GM12878 (cell line): ENCODE measurements at regions not wholly inside any gene's neighbourhood (a gene's known extent, or its start where the extent isn't known, plus 50 kb on each side); places are given as distances from the start of the nearest gene placed in this dataset.
"Not testable (repeated sequence)": the region's sequence is repeated elsewhere in the genome, so short reads cannot be mapped to it uniquely, and the experiment has no call there.

ENCODE experiments used
- ATAC-seq: fragments of 200-7000 bp; cut with Tn5 transposase; 3 replicates; pipeline ENCODE4 v1.9.1; 2020; ENCODE audit warnings: mild to moderate bottlenecking, moderate library complexity
- BruUV-seq: library from RNA; stranded (reverse); fragments of 400-500 nt; replicated peaks from 2 replicates; lab custom pipeline; 2021; lab: Mats Ljungman, UMichigan
- CTCF ChIA-PET: fragments of 300-600 bp; sonication (Branson Sonifier 250); formaldehyde crosslinking; extraction: SDS; loops from one replicate; lab custom pipeline; 2021; ENCODE audit warnings: inconsistent platforms; lab: Yijun Ruan, JAX
- POLR2A ChIA-PET: fragments of 350-600 bp; formaldehyde crosslinking; extraction: SDS; loops from one replicate; lab custom pipeline; 2021; ENCODE audit warnings: inconsistent platforms; lab: Charles Lee
- RAD21 ChIA-PET: fragments of 300-600 bp; sonication (Branson Sonifier 250); formaldehyde crosslinking; loops from one replicate; lab custom pipeline; 2023; ENCODE audit warnings: antibody characterized with exemption; ENCODE audit not compliant: unreplicated experiment; lab: Charles Lee
- SMC1A ChIA-PET: fragments of 300-600 bp; sonication (Branson Sonifier 250); formaldehyde crosslinking; loops from one replicate; lab custom pipeline; 2023; ENCODE audit not compliant: unreplicated experiment, uncharacterized antibody; lab: Charles Lee
- DNase-seq: peaks from one replicate; pipeline ENCODE4 v3.0.0-alpha.2; 2011; ENCODE audit warnings: low read depth, low spot score
- FAIRE-seq: peaks from 3 replicates; lab custom pipeline; 2011; peaks lifted over from hg19 to GRCh38; lab: Jason Lieb, UNC
- H2AFZ ChIP-seq: 2 replicates; pipeline ENCODE4 v1.6.0; 2011; ENCODE audit warnings: low read depth, low read length, control low read depth; ENCODE audit not compliant: control insufficient read depth
- H3K27ac ChIP-seq: 2 replicates; pipeline ENCODE4 v1.5.1; 2011; ENCODE audit warnings: control low read depth; ENCODE audit not compliant: control insufficient read depth, insufficient read depth
- H3K27me3 ChIP-seq, 2 experiments: replicated peaks in 1 of 2; 2 replicates each; pipeline versions ENCODE4 v1.6.0 to v1.6.1; 2011; ENCODE audit warnings: low read length in 1 of 2; ENCODE audit not compliant: control insufficient read depth in 2 of 2, insufficient read depth in 2 of 2
- H3K36me3 ChIP-seq, 2 experiments: 2 replicates each; pipeline ENCODE4 v1.5.1; 2011; ENCODE audit warnings: low read length in 1 of 2; ENCODE audit not compliant: control insufficient read depth in 2 of 2, insufficient read depth in 2 of 2
- H3K4me1 ChIP-seq: 2 replicates; pipeline ENCODE4 v1.6.1; 2011; ENCODE audit warnings: mild to moderate bottlenecking, low read length, moderate library complexity, mixed read lengths; ENCODE audit not compliant: control insufficient read depth, insufficient read depth
- H3K4me2 ChIP-seq: 2 replicates; pipeline ENCODE4 v1.6.0; 2011; ENCODE audit warnings: control low read depth; ENCODE audit not compliant: control insufficient read depth, insufficient read depth
- H3K4me3 ChIP-seq: fragments of 200-600 bp; sonication (generic); 2 replicates; pipeline ENCODE4 v1.5.1; 2016
- H3K79me2 ChIP-seq: 2 replicates; pipeline ENCODE4 v1.6.0; 2011; ENCODE audit warnings: low read length; ENCODE audit not compliant: control insufficient read depth, insufficient read depth
- H3K9ac ChIP-seq: 2 replicates; pipeline ENCODE4 v1.8.0; 2011; ENCODE audit warnings: low read length, control low read depth, mixed read lengths; ENCODE audit not compliant: control insufficient read depth, insufficient read depth
- H3K9me3 ChIP-seq: replicated peaks from 3 replicates; pipeline ENCODE4 v1.5.1; 2011; ENCODE audit warnings: mild to moderate bottlenecking, low read length; ENCODE audit not compliant: control insufficient read depth, insufficient read depth
- H4K20me1 ChIP-seq: 2 replicates; pipeline ENCODE4 v1.6.0; 2011; ENCODE audit not compliant: control insufficient read depth, insufficient read depth
- SP1 ChIP-seq: IDR thresholded peaks from one replicate; pipeline ENCODE4 v1.6.1; 2011; ENCODE audit warnings: low read depth, low read length
- SRF ChIP-seq, 2 experiments: IDR thresholded peaks; 2 replicates each; pipeline ENCODE4 v1.6.1; 2011; ENCODE audit warnings: low read depth in 2 of 2, low read length in 2 of 2, mild to moderate bottlenecking in 1 of 2, moderate library complexity in 1 of 2
- WGBS: methylation state at CpG from one replicate; pipeline ENCODE4 v1.1.6; 2016; ENCODE audit warnings: low lambda C conversion rate; ENCODE audit not compliant: insufficient replicate concordance, insufficient coverage; ENCODE audit errors: missing lambda C conversion rate; 5-methylcytosine and 5-hydroxymethylcytosine counted together
- in situ Hi-C: fragments of 300-500 bp; cut with MboI; formaldehyde crosslinking; loops from 9 replicates; pipeline ENCODE4 v1.14.3; 2018; ENCODE audit warnings: mixed read lengths
- intact Hi-C: fragments of 100-400 bp; cut with micrococcal nuclease; formaldehyde crosslinking; loops from one replicate; pipeline ENCODE4 v1.14.2; 2022; ENCODE audit not compliant: unreplicated experiment

GRCh38 chr4:116627545-116627944 is 457.8 kb downstream of the TRAM1L1 start:
- DNase-seq = no peak
- SMC1A ChIA-PET = no interaction called here
- in situ Hi-C loops = no loop called here
- no peak for TF ChIP-seq SRF (IDR thresholded peaks at IDR 0.05; ENCODE audit: low read depth in 2 of 2, low read length in 2 of 2)
- no peak for TF ChIP-seq SP1
- TF ChIP-seq, all 136 proteins: peak for 0
- no peaks in the 10 kb centered on the region for H3K79me2 ChIP-seq
- no peaks in the 10 kb centered on the region for H3K4me1 ChIP-seq
- no peak for ATAC-seq
- H3K27me3 ChIP-seq = no peaks in the 10 kb centered on the region
- ChIA-PET CTCF (no interaction called here), RAD21 (no interaction called here), POLR2A (no interaction called here)
- no peak for FAIRE-seq
- no peak overlapping the region for H2AFZ ChIP-seq
- H3K9me3 ChIP-seq = no peaks in the 10 kb centered on the region
- H3K4me3 ChIP-seq = no peak overlapping the region
- no peak overlapping the region for H3K27ac ChIP-seq
- H3K9ac ChIP-seq = no peak overlapping the region
- no peak overlapping the region for H3K4me2 ChIP-seq
- intact Hi-C loops = no loop called here
- 0% methylated on average over 1 of the region's 1 CpG for WGBS
- no peaks in the 10 kb centered on the region for H4K20me1 ChIP-seq
- BruUV-seq = no TSS peak
- H3K36me3 ChIP-seq = no peaks in the 10 kb centered on the region

GRCh38 chr4:116619508-116619907 is 465.9 kb downstream of the TRAM1L1 start:
- H3K4me3 ChIP-seq, H3K9ac ChIP-seq, H3K79me2 ChIP-seq, DNase-seq, SMC1A ChIA-PET, BruUV-seq, H4K20me1 ChIP-seq, H3K36me3 ChIP-seq, H3K4me1 ChIP-seq, H2AFZ ChIP-seq, RAD21 ChIA-PET, POLR2A ChIA-PET, H3K9me3 ChIP-seq, H3K27me3 ChIP-seq, CTCF ChIA-PET, ATAC-seq, intact Hi-C loops, FAIRE-seq, H3K27ac ChIP-seq, in situ Hi-C loops, H3K4me2 ChIP-seq: not testable (repeated sequence)
- WGBS = 25% methylated on average over 8 of the region's 8 CpGs
